ENCODE measurements at regions not wholly inside any gene's neighbourhood (a gene's known extent, or its start where the extent isn't known, plus 50 kb on each side); places are given as distances from the start of the nearest gene placed in this dataset.

DNA sequence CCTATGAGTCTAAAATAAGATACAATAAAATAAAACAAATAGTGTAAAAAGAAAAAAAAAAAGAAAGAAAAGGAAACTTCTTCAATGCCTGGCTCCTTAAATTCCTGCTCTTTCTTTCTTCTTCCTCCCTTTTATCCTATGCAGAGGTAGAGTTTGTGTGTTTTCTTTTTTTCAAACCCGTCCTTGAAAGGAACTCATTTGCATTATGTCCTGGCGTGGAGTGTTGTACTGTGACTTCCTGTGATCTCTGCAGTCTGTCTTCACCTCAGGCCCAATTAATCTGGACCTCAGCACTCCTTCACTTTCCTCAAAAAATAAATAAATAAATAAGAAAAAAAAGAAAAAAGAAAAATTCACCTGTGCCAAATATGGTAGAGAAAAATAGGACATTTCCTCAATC lies 541.9 kb upstream of the SPTLC3 start:
- Histone ChIP-seq H4K20me1 (ENCODE audit: low read depth, low read length) (no peaks in the 10 kb centered on the region), H3K79me2 (ENCODE audit: insufficient read depth, low read length) (no peaks in the 10 kb centered on the region), H3F3A (ENCODE audit: insufficient read depth) (no peaks in the 10 kb centered on the region), H3K4me2 (ENCODE audit: low read depth, low read length, poor library complexity, severe bottlenecking) (no peak overlapping the region), H3K36me3 (ENCODE audit: low read length) (no peaks in the 10 kb centered on the region), H3K27ac (ENCODE audit: low read depth, low read length) (no peak overlapping the region), H2AFZ (ENCODE audit: low read depth, low read length, severe bottlenecking) (no peak overlapping the region), H3K9me3 (ENCODE audit: insufficient read depth, low read length) (no peaks in the 10 kb centered on the region), H3K9me2 (replicated peaks; ENCODE audit: insufficient read depth, low read length) (no peaks in the 10 kb centered on the region), H3K27me3 (ENCODE audit: low read length) (no peaks in the 10 kb centered on the region), H3K9ac (ENCODE audit: low read length) (no peak overlapping the region), H3K4me3 (ENCODE audit: insufficient read depth, low read length, poor library complexity, severe bottlenecking) (no peak overlapping the region)
- TF ChIP-seq CTCF (IDR thresholded peaks at IDR 0.05; ENCODE audit: insufficient read depth, low read length, poor library complexity, severe bottlenecking) (no peak), EZH2phosphoT487 (conservative IDR thresholded peaks at IDR 0.05; ENCODE audit: low read length) (no peak)

GRCh38 chr20:12467758-12468157 lies 541.0 kb upstream of the SPTLC3 start:
- Histone ChIP-seq H3K9me2 (replicated peaks; ENCODE audit: insufficient read depth, low read length) (no peaks in the 10 kb centered on the region), H3K9me3 (ENCODE audit: insufficient read depth, low read length) (no peaks in the 10 kb centered on the region), H3K27ac (ENCODE audit: low read depth, low read length) (no peak overlapping the region), H3F3A (ENCODE audit: insufficient read depth) (no peaks in the 10 kb centered on the region), H3K36me3 (ENCODE audit: low read length) (no peaks in the 10 kb centered on the region), H4K20me1 (ENCODE audit: low read depth, low read length) (no peaks in the 10 kb centered on the region), H3K4me2 (ENCODE audit: low read depth, low read length, poor library complexity, severe bottlenecking) (no peak overlapping the region), H3K4me3 (ENCODE audit: insufficient read depth, low read length, poor library complexity, severe bottlenecking) (no peak overlapping the region), H3K9ac (ENCODE audit: low read length) (no peak overlapping the region), H3K27me3 (ENCODE audit: low read length) (no peaks in the 10 kb centered on the region), H2AFZ (ENCODE audit: low read depth, low read length, severe bottlenecking) (no peak overlapping the region), H3K79me2 (ENCODE audit: insufficient read depth, low read length) (no peaks in the 10 kb centered on the region)
- TF ChIP-seq CTCF (IDR thresholded peaks at IDR 0.05; ENCODE audit: insufficient read depth, low read length, poor library complexity, severe bottlenecking): no peak

GRCh38 chr20:12482661-12483060 lies 526.1 kb upstream of the SPTLC3 start:
- H3K4me2 ChIP-seq (ENCODE audit: low read depth, low read length, poor library complexity, severe bottlenecking): no peak overlapping the region
- H2AFZ ChIP-seq (ENCODE audit: low read depth, low read length, severe bottlenecking): no peak overlapping the region
- H3K9me2 ChIP-seq (replicated peaks; ENCODE audit: insufficient read depth, low read length): no peaks in the 10 kb centered on the region
- no peak overlapping the region for H3K9ac ChIP-seq (ENCODE audit: low read length)
- no peak for TF ChIP-seq CTCF (IDR thresholded peaks at IDR 0.05; ENCODE audit: insufficient read depth, low read length, poor library complexity, severe bottlenecking)
- TF ChIP-seq EZH2phosphoT487 (conservative IDR thresholded peaks at IDR 0.05; ENCODE audit: low read length): no peak
- no peaks in the 10 kb centered on the region for H3F3A ChIP-seq (ENCODE audit: insufficient read depth)
- no peaks in the 10 kb centered on the region for H4K20me1 ChIP-seq (ENCODE audit: low read depth, low read length)
- no peaks in the 10 kb centered on the region for H3K79me2 ChIP-seq (ENCODE audit: insufficient read depth, low read length)
- no peak overlapping the region for H3K27ac ChIP-seq (ENCODE audit: low read depth, low read length)
- H3K4me3 ChIP-seq (ENCODE audit: insufficient read depth, low read length, poor library complexity, severe bottlenecking): no peak overlapping the region
- no peaks in the 10 kb centered on the region for H3K9me3 ChIP-seq (ENCODE audit: insufficient read depth, low read length)
- no peaks in the 10 kb centered on the region for H3K27me3 ChIP-seq (ENCODE audit: low read length)
- H3K36me3 ChIP-seq (ENCODE audit: low read length): no peaks in the 10 kb centered on the region

- H3K36me3 ChIP-seq (ENCODE audit: low read length): no peaks in the 10 kb centered on the region
- H4K20me1 ChIP-seq (ENCODE audit: low read depth, low read length): no peaks in the 10 kb centered on the region
- no peaks in the 10 kb centered on the region for H3K9me2 ChIP-seq (replicated peaks; ENCODE audit: insufficient read depth, low read length)
- H3K27ac ChIP-seq (ENCODE audit: low read depth, low read length): no peak overlapping the region
- H3K79me2 ChIP-seq (ENCODE audit: insufficient read depth, low read length): no peaks in the 10 kb centered on the region
- H3F3A ChIP-seq (ENCODE audit: insufficient read depth): no peaks in the 10 kb centered on the region
- no peaks in the 10 kb centered on the region for H3K9me3 ChIP-seq (ENCODE audit: insufficient read depth, low read length)
- H3K27me3 ChIP-seq (ENCODE audit: low read length): no peaks in the 10 kb centered on the region
- no peak for TF ChIP-seq CTCF (IDR thresholded peaks at IDR 0.05; ENCODE audit: insufficient read depth, low read length, poor library complexity, severe bottlenecking)
- TF ChIP-seq EZH2phosphoT487 (conservative IDR thresholded peaks at IDR 0.05; ENCODE audit: low read length): no peak
- H3K4me2 ChIP-seq (ENCODE audit: low read depth, low read length, poor library complexity, severe bottlenecking): no peak overlapping the region
- no peak overlapping the region for H3K9ac ChIP-seq (ENCODE audit: low read length)
- H3K4me3 ChIP-seq (ENCODE audit: insufficient read depth, low read length, poor library complexity, severe bottlenecking): no peak overlapping the region
- no peak overlapping the region for H2AFZ ChIP-seq (ENCODE audit: low read depth, low read length, severe bottlenecking)
Observed at GRCh38 chr20:12502443-12502842, 506.3 kb upstream of the SPTLC3 start.
